Urothelium cell line (cell line): ENCODE measurements at regions not wholly inside any gene's neighbourhood (a gene's known extent, or its start where the extent isn't known, plus 50 kb on each side); places are given as distances from the start of the nearest gene placed in this dataset.
A peak's percentile ranks its signal among the peaks of the same experiment; 100 is the strongest.
"Not testable (repeated sequence)": the region's sequence is repeated elsewhere in the genome, so short reads cannot be mapped to it uniquely, and the experiment has no call there.

Experiments used
- DNase-seq: peaks from one replicate; pipeline ENCODE4 v3.0.0; 2011; ENCODE audit warnings: low spot score, mixed read lengths
- FAIRE-seq: peaks from 2 replicates; lab custom pipeline; 2011; peaks lifted over from hg19 to GRCh38; lab: Jason Lieb, UNC

DNA sequence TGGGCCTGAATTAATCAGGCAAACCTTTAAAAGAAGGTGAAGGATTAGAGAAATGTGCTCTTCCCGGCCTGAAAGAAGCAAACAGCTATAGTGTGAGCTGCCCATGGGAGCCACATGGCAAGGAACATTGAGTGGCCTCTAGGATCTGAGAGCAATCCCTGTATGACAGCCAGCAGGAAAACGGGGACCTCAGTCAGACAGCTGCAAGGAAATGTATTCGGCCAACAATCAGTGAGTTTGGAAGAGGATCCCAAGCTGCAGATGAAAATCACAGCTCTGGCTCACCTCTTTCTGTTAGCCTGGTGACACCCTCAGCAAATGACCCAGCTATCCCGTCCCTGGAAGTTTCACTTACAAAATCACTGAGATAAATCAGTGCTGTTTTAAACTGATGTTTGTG is 309.2 kb downstream of the SH3GL2 start:
- no peak for DNase-seq
- FAIRE-seq = no peak

GRCh38 chr9:17888964-17889363 is 310.1 kb downstream of the SH3GL2 start:
- DNase-seq, FAIRE-seq: not testable (repeated sequence)

- FAIRE-seq = no peak
- DNase-seq = no peak
Observed at GRCh38 chr9:17894501-17895160, 315.8 kb downstream of the SH3GL2 start.

GRCh38 chr9:17900606-17901005 is 321.7 kb downstream of the SH3GL2 start:
- FAIRE-seq = no peak
- DNase-seq = no peak

DNA sequence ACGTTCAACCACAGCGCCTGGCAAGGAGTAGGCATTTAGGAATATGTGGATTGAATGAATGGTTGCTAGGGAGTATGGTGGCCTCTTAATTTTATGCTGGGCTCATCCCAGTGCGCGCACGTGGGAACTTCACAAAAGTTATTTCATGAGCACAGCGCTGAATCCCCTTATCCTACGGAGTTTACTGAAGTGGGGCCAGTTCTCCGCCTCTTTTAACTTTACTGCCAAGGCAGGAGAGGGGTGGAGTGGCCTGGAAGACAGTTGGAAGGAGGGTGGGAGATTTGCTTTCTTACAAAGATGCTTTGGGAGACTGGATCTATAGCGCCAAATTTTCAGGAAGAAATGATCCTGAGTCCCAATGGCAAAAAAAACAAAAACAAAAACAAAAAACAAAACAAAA is 326.5 kb downstream of the SH3GL2 start:
- DNase-seq = no peak
- no peak for FAIRE-seq

DNA sequence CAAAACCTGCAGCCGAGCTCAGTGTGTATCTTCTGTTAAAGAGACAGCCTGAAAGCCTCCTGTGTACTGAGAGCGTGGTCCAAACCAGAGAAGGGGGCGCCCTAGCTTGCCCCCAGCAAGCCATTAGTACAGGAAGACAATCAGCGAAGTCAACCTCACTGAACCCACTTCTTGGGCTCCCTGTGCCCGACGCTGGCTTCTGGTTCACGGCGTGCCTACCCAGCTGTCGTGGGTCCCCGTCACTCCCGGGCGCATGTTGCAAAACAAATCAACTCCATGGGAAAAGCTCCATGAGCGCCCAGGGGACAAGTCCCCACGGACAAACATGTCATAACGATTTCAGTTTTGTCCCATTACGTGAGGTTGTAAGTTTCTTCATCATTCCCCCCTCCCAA is 326.9 kb downstream of the SH3GL2 start:
- DNase-seq = no peak
- FAIRE-seq = no peak

DNA sequence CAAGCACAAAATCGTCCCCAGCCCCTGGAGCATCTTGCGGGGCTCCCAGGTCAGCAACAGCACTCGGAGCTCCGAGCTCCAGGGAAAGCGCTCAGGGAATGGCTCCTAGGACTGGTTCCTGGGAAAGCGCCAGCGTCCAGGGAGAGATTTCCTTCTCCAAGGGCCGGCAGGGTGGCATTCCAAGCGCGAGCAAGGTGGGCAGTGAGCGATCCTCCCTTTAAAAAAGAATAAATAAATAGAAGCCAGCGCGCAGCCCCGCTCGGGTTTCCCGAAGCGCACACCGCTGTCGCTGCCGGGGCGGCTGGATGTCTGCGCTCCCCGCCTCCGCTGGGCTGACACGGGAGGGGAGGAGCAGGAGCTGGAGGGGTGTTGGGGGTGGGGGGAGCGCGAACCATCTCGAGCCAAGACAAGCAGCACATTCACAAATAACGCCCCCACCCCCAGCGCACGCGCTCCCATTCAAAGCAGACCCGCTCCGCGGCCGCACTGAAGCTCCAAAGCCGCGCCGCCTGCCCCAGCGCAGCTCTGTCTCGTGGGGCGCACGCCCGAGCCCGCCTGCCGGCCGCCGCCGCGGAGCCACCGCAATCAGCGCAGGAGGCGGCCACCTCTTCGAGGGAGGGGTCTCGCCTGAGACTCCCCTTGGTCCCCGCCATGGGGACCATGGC is 327.4 kb downstream of the SH3GL2 start:
- FAIRE-seq = no peak
- peak; percentile 24 for DNase-seq

- DNase-seq (no peak), FAIRE-seq (no peak)
Observed at GRCh38 chr9:17906841-17907778, 328.2 kb downstream of the SH3GL2 start.

DNA sequence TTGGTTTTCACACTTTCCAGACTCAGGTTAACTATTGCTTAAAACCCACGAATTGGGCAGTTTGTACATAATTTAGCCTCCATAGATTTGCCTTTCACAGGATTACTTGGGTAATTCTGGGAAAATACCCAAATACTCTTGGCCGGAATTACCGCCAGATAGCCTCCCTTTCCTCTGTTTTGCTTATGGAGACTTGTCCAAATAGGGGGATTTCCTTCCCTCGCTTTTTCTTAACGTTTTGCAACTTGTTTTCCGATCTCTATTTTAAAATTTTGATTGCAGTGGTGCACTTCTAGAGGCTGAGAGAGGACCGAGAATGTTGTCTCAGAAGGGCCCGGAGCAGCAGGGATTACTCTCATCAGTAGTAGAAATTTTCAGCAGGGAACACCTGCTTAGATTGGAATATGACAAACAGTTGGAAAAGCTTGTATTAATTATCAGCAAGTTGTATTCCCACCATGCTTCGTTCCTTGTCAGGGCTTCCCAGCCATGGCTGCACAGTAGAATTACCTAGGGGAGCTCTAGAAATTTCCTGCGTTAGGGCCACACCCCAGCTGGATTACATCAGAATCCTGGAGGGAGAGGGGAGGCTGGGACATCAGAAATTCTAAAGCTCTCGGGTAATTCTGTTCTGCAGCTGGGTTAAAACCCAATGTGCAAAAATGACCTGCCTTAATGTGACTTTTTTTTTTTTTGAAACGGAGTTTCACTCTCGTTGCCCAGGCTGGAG is 329.1 kb downstream of the SH3GL2 start:
- no peak for DNase-seq
- no peak for FAIRE-seq

- FAIRE-seq = no peak
- DNase-seq = peak; percentile 27
Observed at GRCh38 chr9:17926246-17926645, 347.4 kb downstream of the SH3GL2 start.

DNA sequence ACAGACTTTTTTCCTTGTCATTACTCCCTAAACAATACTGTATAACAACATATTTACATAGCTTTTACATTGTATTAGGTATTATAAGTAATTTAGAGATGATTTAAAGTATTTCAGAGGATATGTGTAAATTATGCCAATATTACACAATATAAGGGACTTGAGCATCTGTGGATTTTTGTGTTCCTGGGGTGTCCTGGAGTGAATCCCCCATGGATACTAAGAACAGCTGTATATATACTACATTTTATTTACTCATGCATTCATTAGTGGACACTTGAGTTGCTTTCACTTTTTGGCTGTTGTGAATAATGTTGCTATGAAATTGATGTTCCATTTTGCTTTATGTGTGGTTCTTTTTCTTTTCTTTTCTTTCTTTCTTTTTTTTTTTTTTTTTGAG is 348.8 kb downstream of the SH3GL2 start:
- no peak for DNase-seq

GRCh38 chr9:17928228-17928627 is 349.4 kb downstream of the SH3GL2 start:
- no peak for DNase-seq

More for the DNA sequence above, 348.8 kb downstream of the SH3GL2 start:
- no peak for FAIRE-seq

DNA sequence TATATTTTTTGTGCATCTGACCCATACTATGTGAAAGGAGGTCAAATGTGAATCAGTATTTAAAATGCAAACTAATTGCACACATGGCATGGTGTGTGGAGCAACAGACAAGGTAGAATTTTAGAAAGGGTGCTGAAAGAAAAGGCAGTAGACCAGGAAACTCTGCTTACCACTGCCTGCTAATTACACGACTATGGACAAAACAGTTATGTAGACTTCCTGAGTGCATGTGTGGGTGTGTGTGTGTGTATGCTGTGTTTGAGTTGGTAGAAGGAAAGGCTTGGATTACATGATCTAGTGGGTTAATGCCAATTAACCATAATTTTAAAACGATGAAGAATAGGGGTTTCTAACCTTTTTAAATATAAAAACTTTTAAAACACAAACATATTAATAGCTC is 349.9 kb downstream of the SH3GL2 start:
- DNase-seq (no peak), FAIRE-seq (no peak)

More at GRCh38 chr9:17928228-17928627, 349.4 kb downstream of the SH3GL2 start:
- no peak for FAIRE-seq

GRCh38 chr9:17929506-17929905 is 350.6 kb downstream of the SH3GL2 start:
- no peak for FAIRE-seq
- DNase-seq = no peak

DNA sequence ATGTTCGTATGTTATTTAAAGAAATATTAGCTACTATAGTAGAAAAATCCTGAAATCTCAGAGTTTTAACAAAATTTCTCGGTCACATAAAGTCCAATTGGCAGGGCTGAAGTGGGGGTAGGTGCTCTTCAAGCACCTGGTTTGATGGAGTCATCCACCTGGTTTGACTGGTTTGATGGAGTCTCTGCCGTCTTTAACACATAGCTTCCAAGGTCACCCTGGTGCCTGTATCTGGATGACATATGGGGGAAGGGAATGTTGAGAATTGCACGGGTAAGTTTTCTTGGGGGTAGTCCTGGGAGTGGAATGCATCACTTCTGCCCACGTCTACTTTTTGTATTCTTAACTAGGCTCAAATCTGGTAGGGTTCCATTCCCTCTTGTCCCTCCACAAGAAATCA is 351.2 kb downstream of the SH3GL2 start:
- no peak for FAIRE-seq

GRCh38 chr9:17936365-17936764 is 357.5 kb downstream of the SH3GL2 start:
- DNase-seq (no peak), FAIRE-seq (no peak)

More for the DNA sequence above, 351.2 kb downstream of the SH3GL2 start:
- DNase-seq = no peak

- DNase-seq (no peak), FAIRE-seq (no peak)
Observed at GRCh38 chr9:17938035-17938655, 359.3 kb downstream of the SH3GL2 start.

DNA sequence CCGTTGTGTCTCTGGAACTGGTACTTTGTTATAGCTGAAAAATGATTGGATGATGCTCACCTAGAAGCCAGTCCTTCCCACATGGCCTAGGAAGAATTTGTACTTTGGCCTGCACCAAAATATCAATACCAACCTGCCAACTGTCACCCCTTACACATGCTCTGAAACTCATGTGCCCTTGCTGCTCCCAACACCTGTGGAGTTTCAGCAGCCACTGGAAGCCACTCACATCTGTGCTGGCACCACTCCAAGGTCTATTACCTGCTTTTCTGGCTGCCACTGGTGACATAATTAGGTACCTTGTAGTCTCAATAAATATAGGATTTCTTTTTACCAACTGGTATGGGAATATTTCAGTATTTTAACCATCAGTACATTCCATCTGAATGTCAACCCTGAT is 363.6 kb downstream of the SH3GL2 start:
- FAIRE-seq (no peak), DNase-seq (no peak)

DNA sequence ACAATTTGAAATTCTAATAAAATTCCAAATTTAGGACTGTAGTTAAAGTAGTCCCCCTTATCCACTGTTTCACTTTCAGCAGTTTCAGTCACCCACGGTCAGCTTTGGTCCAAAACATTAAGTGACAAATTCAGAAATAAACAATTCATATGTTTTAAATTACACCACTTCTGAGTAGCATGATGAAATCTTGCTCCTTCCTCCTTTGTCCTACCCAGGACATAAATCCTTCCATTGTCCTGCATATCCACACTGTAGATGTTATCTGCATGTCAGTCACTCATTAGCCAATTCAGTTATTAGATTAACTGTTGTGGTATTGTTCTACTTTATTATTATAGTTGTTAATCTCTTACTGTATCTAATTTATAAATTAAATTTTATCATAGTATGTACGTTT is 376.5 kb downstream of the SH3GL2 start:
- DNase-seq (no peak), FAIRE-seq (no peak)

DNA sequence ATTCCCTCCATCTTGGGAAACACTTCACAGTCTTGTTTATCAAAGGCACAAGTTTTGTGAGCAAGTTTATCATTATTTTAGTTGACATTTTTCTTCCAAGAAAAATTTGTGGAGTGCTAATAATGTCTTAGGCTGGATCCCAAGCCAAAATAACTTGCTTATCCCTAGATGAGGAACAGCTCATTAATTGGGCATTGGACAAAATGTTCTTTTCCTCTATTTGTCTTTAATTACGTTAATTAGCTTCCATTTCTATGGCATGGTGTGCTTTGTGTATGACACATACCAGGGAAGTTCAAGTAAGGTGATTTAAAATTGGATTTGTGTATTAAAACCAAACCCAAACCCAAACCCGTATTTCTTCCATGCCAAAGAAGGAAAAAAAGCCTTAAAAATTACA is 379.5 kb downstream of the SH3GL2 start:
- no peak for FAIRE-seq
- DNase-seq = no peak
